ENCODE measurements at regions not wholly inside any gene's neighbourhood (a gene's known extent, or its start where the extent isn't known, plus 50 kb on each side); places are given as distances from the start of the nearest gene placed in this dataset.

- no peak for DNase-seq (ENCODE audit: low read depth, low spot score)
- in situ Hi-C loops (cut with HindIII; ENCODE audit: low pct_unique_long_range_greater_than_20kb, low sequenced_read_pairs) = no loop called here
Measured at GRCh38 chr22:49547751-49548239, 279.9 kb downstream of the BRD1 start.

DNA sequence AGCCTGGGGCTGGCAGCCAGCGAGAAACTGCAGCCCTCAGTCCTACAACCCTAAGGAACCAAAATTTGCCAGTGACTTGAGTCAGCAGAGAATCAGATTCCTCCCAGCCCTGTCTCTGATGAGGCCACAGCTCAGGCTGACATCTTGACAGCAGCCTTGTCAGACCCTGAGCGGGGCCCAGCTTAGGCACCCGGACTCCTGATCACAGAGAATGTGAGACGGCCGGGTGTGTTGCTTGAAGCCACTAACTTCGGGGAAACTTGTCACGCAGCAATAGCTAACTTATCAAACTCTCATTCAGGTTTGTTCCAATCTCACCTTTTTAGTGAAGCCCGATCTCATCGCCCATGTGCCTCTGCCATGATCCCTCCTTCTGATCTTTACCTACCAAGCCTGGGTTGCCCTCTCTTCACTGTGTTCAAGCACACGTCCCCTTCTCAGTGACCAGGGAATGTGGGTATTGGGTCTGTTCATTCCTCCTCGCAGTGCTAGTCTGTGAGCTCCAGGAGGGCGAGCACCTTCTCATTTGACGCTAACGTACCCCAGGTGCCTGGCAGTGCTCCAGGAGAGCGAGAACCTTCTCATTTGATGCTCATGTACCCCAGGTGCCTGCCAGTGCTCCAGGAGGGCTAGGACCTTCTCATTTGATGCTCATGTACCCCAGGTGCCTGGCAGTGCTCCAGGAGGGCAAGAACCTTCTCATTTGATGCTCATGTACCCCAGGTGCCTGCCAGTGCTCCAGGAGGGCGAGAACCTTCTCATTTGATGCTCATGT, 280.7 kb downstream of the BRD1 start:
- in situ Hi-C loops (cut with HindIII; ENCODE audit: low pct_unique_long_range_greater_than_20kb, low sequenced_read_pairs) = no loop called here
- no peak for DNase-seq (ENCODE audit: low read depth, low spot score)

- no peak for DNase-seq (ENCODE audit: low read depth, low spot score)
- in situ Hi-C loops (cut with HindIII; ENCODE audit: low pct_unique_long_range_greater_than_20kb, low sequenced_read_pairs) = no loop called here
Measured at GRCh38 chr22:49545606-49546005, 282.1 kb downstream of the BRD1 start.

DNA sequence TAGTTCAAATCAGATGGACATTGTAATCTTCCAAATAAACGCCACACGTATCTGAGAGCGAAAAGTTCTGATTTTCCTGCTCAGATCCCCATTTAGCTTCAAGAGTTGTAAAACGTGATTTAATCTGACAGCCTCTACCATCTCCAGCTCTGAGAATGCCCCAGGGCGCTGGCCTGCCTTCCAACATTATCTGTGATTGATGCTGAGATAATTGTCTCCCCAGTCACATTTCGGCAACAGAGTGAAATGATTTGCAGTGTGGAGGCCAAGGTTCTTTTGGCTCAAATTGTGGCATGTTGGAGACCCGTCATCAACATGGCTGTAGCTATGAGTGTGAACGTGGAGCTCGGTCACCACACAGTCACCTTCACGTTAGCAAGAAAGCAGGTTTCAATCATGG, 283.4 kb downstream of the BRD1 start:
- DNase-seq (ENCODE audit: low read depth, low spot score) = no peak
- in situ Hi-C loops (cut with HindIII; ENCODE audit: low pct_unique_long_range_greater_than_20kb, low sequenced_read_pairs) = no loop called here

GRCh38 chr22:49543876-49544275, 283.8 kb downstream of the BRD1 start:
- in situ Hi-C loops (cut with HindIII; ENCODE audit: low pct_unique_long_range_greater_than_20kb, low sequenced_read_pairs) = no loop called here
- no peak for DNase-seq (ENCODE audit: low read depth, low spot score)

DNA sequence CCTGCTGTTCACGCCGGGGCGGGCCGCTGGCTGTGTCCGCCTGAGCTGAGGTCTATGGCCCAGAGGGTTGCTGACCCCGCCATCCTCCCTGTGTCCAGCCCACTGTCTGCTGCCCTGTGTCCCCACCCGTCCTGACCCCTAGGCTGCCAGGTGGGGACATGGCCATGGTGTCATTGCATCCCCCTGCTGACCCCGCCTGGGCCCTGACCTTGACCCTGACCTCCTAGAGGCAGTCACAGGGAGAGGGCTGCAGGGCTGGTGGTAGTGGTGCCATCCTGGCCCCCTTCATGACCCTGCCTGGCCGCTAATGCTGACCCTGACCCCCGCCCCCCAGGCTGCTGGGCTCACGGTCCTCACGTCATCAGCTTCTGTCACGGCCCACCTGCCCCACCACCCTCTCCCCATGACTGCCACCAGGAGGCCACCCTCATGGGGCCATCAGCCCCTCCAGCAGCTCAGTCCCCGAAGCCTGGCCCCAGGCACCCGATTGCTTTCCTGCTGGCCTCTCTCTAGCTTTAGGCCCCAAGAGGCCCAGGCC, 285.9 kb downstream of the BRD1 start:
- in situ Hi-C loops (cut with HindIII; ENCODE audit: low pct_unique_long_range_greater_than_20kb, low sequenced_read_pairs) = no loop called here
- DNase-seq (ENCODE audit: low read depth, low spot score) = no peak

DNA sequence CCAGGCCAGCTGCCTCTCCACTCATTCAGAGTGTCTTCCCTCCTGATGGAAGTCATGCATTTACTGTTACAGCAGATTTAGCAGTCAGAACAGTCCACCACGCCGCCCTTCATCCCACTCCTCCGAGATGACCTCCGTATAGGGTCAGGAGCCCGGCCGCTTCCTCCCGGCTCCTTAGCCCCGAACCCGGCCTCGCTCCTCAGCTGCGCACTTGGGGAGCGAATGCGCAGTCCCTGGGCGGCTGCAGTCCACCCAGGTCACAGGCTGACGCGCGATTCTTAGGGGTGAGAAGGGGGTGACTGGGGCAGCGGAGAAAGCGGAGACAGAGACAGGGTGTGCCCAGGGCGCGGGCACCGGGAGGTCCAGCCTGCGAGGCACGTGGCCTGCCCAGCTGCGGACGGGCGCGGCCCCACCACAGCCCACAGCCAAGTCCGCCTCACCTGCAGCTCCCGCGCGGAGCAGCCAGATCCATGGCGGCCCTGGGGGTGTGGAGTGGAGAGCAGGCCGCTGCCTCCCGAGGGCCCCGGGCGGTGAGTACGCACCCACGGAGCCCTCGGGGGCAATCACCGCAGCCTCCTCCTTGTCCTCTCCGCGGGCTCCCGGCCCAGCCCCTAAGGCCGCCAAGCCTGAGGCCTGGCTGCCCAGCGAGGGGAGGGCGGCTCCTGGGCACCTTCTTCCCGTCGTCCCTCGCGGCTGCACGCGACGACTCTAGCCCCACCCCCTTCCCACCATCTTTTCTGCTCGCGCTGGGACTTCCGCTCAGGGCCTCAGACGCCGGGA, 286.6 kb downstream of the BRD1 start:
- DNase-seq (ENCODE audit: low read depth, low spot score) = no peak
- in situ Hi-C loops (cut with HindIII; ENCODE audit: low pct_unique_long_range_greater_than_20kb, low sequenced_read_pairs) = no loop called here

- in situ Hi-C loops (cut with HindIII; ENCODE audit: low pct_unique_long_range_greater_than_20kb, low sequenced_read_pairs) = no loop called here
- no peak for DNase-seq (ENCODE audit: low read depth, low spot score)
Measured at GRCh38 chr22:49540084-49540912, 287.4 kb downstream of the BRD1 start.

DNA sequence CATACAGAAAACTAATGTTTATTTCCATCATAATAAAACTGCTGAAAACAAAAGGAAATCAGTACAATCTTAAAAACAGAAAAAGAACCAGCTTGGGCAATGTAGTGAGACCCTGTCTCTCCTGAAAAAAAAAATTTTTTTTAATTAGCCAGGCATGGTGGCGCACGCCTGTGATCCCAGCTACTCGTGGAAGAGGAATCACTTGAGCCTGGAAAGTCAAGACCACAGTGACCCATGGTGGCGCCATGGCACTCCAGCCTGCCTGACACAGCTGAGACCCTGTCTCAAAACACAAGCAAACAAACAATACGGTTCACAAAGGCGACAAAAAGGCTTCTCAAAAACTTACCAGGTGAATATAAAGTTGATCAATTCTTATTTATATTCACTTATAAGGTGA, 289.7 kb downstream of the BRD1 start:
- DNase-seq (ENCODE audit: low read depth, low spot score) = no peak
- in situ Hi-C loops (cut with HindIII; ENCODE audit: low pct_unique_long_range_greater_than_20kb, low sequenced_read_pairs) = no loop called here

DNA sequence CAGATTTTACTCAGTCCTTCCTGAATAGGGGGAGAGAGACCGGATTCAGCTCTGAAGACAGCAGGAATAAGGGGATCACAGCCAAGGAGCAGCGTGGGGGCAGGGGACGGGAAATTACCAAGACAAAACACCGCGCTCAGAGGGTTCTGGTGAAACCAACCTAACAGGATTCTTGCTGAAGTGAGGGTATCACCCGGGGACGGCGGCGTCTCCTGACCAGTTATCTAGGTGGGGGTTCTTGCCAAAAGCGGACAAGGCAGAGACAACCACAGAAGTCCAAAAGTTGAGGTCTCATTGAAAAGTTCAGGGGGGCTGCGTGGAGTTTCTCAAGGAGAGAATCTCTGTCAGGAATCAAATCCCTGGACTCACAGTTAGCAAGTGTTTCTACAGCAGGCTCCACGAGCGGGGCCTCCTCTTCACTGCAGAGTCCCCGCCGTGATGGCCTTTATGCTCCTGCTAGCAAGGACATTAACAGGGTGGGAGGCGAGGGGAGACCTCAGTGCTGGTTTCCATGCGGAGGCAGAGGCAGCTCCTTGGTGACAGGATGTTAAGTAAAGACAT, 291.0 kb downstream of the BRD1 start:
- in situ Hi-C loops (cut with HindIII; ENCODE audit: low pct_unique_long_range_greater_than_20kb, low sequenced_read_pairs) = no loop called here
- DNase-seq (ENCODE audit: low read depth, low spot score) = no peak

GRCh38 chr22:49535527-49536125, 292.0 kb downstream of the BRD1 start:
- DNase-seq (ENCODE audit: low read depth, low spot score) = no peak
- in situ Hi-C loops (cut with HindIII; ENCODE audit: low pct_unique_long_range_greater_than_20kb, low sequenced_read_pairs) = no loop called here

GRCh38 chr22:49535126-49535525, 292.5 kb downstream of the BRD1 start:
- DNase-seq (ENCODE audit: low read depth, low spot score) = no peak
- in situ Hi-C loops (cut with HindIII; ENCODE audit: low pct_unique_long_range_greater_than_20kb, low sequenced_read_pairs) = no loop called here

- in situ Hi-C loops (cut with HindIII; ENCODE audit: low pct_unique_long_range_greater_than_20kb, low sequenced_read_pairs) = no loop called here
- DNase-seq (ENCODE audit: low read depth, low spot score) = no peak
Measured at GRCh38 chr22:49534386-49534785, 293.3 kb downstream of the BRD1 start.

DNA sequence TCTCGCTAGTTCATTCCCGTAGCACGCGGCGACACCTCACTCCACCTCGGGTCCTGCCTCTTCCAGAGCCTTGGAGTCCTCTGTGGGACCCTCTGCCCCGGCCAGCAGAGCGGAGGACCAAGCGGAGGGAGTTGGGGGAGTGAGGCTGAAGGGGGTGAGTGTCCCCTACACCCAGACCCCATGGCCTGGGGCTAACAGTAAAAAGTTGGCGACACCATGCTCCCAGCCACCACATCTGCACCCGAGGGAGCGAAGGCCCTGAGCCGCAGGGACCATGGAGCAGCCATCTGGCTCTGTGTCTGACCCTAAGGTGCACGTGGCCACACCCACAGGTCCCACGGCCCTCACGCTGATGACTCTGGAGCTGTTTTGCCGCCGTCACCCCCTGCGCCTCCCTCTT, 293.8 kb downstream of the BRD1 start:
- in situ Hi-C loops (cut with HindIII; ENCODE audit: low pct_unique_long_range_greater_than_20kb, low sequenced_read_pairs) = no loop called here
- no peak for DNase-seq (ENCODE audit: low read depth, low spot score)

GRCh38 chr22:49532869-49533802, 294.5 kb downstream of the BRD1 start:
- DNase-seq (ENCODE audit: low read depth, low spot score) = no peak
- in situ Hi-C loops (cut with HindIII; ENCODE audit: low pct_unique_long_range_greater_than_20kb, low sequenced_read_pairs) = no loop called here

DNA sequence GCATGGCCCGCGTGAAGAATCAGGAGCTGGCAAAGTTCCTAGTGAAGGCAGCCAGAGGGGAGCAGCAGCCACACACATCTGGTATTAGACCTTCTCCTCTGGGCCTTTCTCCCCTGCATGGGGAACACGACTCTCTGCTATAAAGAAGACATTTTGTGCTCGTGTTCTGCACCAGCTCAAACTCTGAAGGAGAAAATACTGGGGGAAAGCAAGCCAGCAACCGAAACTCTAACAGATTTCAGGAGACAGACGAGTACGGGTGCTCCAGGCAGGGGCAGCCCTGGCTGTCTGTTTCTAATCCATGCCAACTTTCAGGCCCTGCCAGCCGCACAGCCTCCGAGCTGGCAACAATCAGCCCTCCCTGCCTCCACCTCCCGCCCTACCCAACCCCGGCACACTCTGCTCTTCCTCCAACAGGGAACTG, 296.3 kb downstream of the BRD1 start:
- in situ Hi-C loops (cut with HindIII; ENCODE audit: low pct_unique_long_range_greater_than_20kb, low sequenced_read_pairs) = no loop called here
- DNase-seq (ENCODE audit: low read depth, low spot score) = no peak

Data from SK-MEL-5 (cell line).